GM12878 (cell line): ENCODE measurements at regions not wholly inside any gene's neighbourhood (a gene's known extent, or its start where the extent isn't known, plus 50 kb on each side); places are given as distances from the start of the nearest gene placed in this dataset. TPM values are rescaled to one million over a fixed set of nuclear protein-coding genes. Genes with fewer than 3 reads are reported as not detected.

ENCODE experiments used
- ATAC-seq: fragments of 200-7000 bp; cut with Tn5 transposase; 3 replicates; pipeline ENCODE4 v1.9.1; 2020; ENCODE audit warnings: mild to moderate bottlenecking, moderate library complexity
- BruUV-seq: library from RNA; stranded (reverse); fragments of 400-500 nt; replicated peaks from 2 replicates; lab custom pipeline; 2021; lab: Mats Ljungman, UMichigan
- CTCF ChIA-PET: fragments of 300-600 bp; sonication (Branson Sonifier 250); formaldehyde crosslinking; extraction: SDS; loops from one replicate; lab custom pipeline; 2021; ENCODE audit warnings: inconsistent platforms; lab: Yijun Ruan, JAX
- POLR2A ChIA-PET: fragments of 350-600 bp; formaldehyde crosslinking; extraction: SDS; loops from one replicate; lab custom pipeline; 2021; ENCODE audit warnings: inconsistent platforms; lab: Charles Lee
- RAD21 ChIA-PET: fragments of 300-600 bp; sonication (Branson Sonifier 250); formaldehyde crosslinking; loops from one replicate; lab custom pipeline; 2023; ENCODE audit warnings: antibody characterized with exemption; ENCODE audit not compliant: unreplicated experiment; lab: Charles Lee
- SMC1A ChIA-PET: fragments of 300-600 bp; sonication (Branson Sonifier 250); formaldehyde crosslinking; loops from one replicate; lab custom pipeline; 2023; ENCODE audit not compliant: unreplicated experiment, uncharacterized antibody; lab: Charles Lee
- DNase-seq: peaks from one replicate; pipeline ENCODE4 v3.0.0-alpha.2; 2011; ENCODE audit warnings: low read depth, low spot score
- FAIRE-seq: peaks from 3 replicates; lab custom pipeline; 2011; peaks lifted over from hg19 to GRCh38; lab: Jason Lieb, UNC
- H2AFZ ChIP-seq: 2 replicates; pipeline ENCODE4 v1.6.0; 2011; ENCODE audit warnings: low read depth, low read length, control low read depth; ENCODE audit not compliant: control insufficient read depth
- H3K27ac ChIP-seq: 2 replicates; pipeline ENCODE4 v1.5.1; 2011; ENCODE audit warnings: control low read depth; ENCODE audit not compliant: control insufficient read depth, insufficient read depth
- H3K27me3 ChIP-seq, 2 experiments: replicated peaks in 1 of 2; 2 replicates each; pipeline versions ENCODE4 v1.6.0 to v1.6.1; 2011; ENCODE audit warnings: low read length in 1 of 2; ENCODE audit not compliant: control insufficient read depth in 2 of 2, insufficient read depth in 2 of 2
- H3K36me3 ChIP-seq, 2 experiments: 2 replicates each; pipeline ENCODE4 v1.5.1; 2011; ENCODE audit warnings: low read length in 1 of 2; ENCODE audit not compliant: control insufficient read depth in 2 of 2, insufficient read depth in 2 of 2
- H3K4me1 ChIP-seq: 2 replicates; pipeline ENCODE4 v1.6.1; 2011; ENCODE audit warnings: mild to moderate bottlenecking, low read length, moderate library complexity, mixed read lengths; ENCODE audit not compliant: control insufficient read depth, insufficient read depth
- H3K4me2 ChIP-seq: 2 replicates; pipeline ENCODE4 v1.6.0; 2011; ENCODE audit warnings: control low read depth; ENCODE audit not compliant: control insufficient read depth, insufficient read depth
- H3K4me3 ChIP-seq: fragments of 200-600 bp; sonication (generic); 2 replicates; pipeline ENCODE4 v1.5.1; 2016
- H3K79me2 ChIP-seq: 2 replicates; pipeline ENCODE4 v1.6.0; 2011; ENCODE audit warnings: low read length; ENCODE audit not compliant: control insufficient read depth, insufficient read depth
- H3K9ac ChIP-seq: 2 replicates; pipeline ENCODE4 v1.8.0; 2011; ENCODE audit warnings: low read length, control low read depth, mixed read lengths; ENCODE audit not compliant: control insufficient read depth, insufficient read depth
- H3K9me3 ChIP-seq: replicated peaks from 3 replicates; pipeline ENCODE4 v1.5.1; 2011; ENCODE audit warnings: mild to moderate bottlenecking, low read length; ENCODE audit not compliant: control insufficient read depth, insufficient read depth
- H4K20me1 ChIP-seq: 2 replicates; pipeline ENCODE4 v1.6.0; 2011; ENCODE audit not compliant: control insufficient read depth, insufficient read depth
- ATF7 ChIP-seq: fragments of 450-650 bp; IDR thresholded peaks from 2 replicates; pipeline ENCODE4 v1.6.1; 2016; ENCODE audit warnings: low read depth, mild to moderate bottlenecking
- CUX1 ChIP-seq: IDR thresholded peaks from 2 replicates; pipeline ENCODE4 v1.6.1; 2012; ENCODE audit warnings: improper control_type of control experiment, low read depth, low read length; ENCODE audit not compliant: insufficient replicate concordance
- ETV6 ChIP-seq, 2 experiments: fragments of 450-650 bp in 1 of 2; IDR thresholded peaks in 1 of 2; conservative IDR thresholded peaks in 1 of 2; 2 replicates each; pipeline ENCODE4 v1.6.1; 2014; ENCODE audit warnings: antibody characterized with exemption in 1 of 2, borderline replicate concordance in 1 of 2, low read depth in 1 of 2, mild to moderate bottlenecking in 1 of 2, moderate library complexity in 1 of 2
- POLR2AphosphoS2 ChIP-seq: IDR thresholded peaks from 2 replicates; pipeline ENCODE4 v1.6.1; 2011; ENCODE audit warnings: low read depth, mild to moderate bottlenecking, low read length, improper control_type of control experiment, moderate library complexity
- POU2F2 ChIP-seq: IDR thresholded peaks from 3 replicates; pipeline ENCODE4 v1.6.1; 2011; ENCODE audit warnings: low read depth, mild to moderate bottlenecking, low read length, borderline replicate concordance
- SMAD1 ChIP-seq: fragments of 450-650 bp; IDR thresholded peaks from 2 replicates; pipeline ENCODE4 v1.6.1; 2018; ENCODE audit warnings: mild to moderate bottlenecking, low read depth; ENCODE audit not compliant: partially characterized antibody
- TAF1 ChIP-seq: IDR thresholded peaks from 2 replicates; pipeline ENCODE4 v1.6.1; 2011; ENCODE audit warnings: mild to moderate bottlenecking, low read depth, low read length, borderline replicate concordance
- YBX1 ChIP-seq: fragments of 450-650 bp; IDR thresholded peaks from 2 replicates; pipeline ENCODE4 v1.6.1; 2016; ENCODE audit warnings: antibody characterized with exemption
- ZSCAN29 ChIP-seq: fragments of 450-650 bp; IDR thresholded peaks from 2 replicates; pipeline ENCODE4 v1.6.1; 2017; ENCODE audit warnings: mild to moderate bottlenecking, moderate library complexity
- WGBS: methylation state at CpG from one replicate; pipeline ENCODE4 v1.1.6; 2016; ENCODE audit warnings: low lambda C conversion rate; ENCODE audit not compliant: insufficient replicate concordance, insufficient coverage; ENCODE audit errors: missing lambda C conversion rate; 5-methylcytosine and 5-hydroxymethylcytosine counted together
- in situ Hi-C: fragments of 300-500 bp; cut with MboI; formaldehyde crosslinking; loops from 9 replicates; pipeline ENCODE4 v1.14.3; 2018; ENCODE audit warnings: mixed read lengths
- intact Hi-C: fragments of 100-400 bp; cut with micrococcal nuclease; formaldehyde crosslinking; loops from one replicate; pipeline ENCODE4 v1.14.2; 2022; ENCODE audit not compliant: unreplicated experiment
- small RNA-seq: library from RNA; depleted of rRNA; stranded (forward); fragments of <200 nt; gene quantifications from one replicate; pipeline ENCODE3, GENCODE V24; 2014

- no peaks in the 10 kb centered on the region for H4K20me1 ChIP-seq
- FAIRE-seq (no peak), ATAC-seq (no peak), DNase-seq (no peak)
- no peaks in the 10 kb centered on the region for H3K4me1 ChIP-seq
- H3K4me2 ChIP-seq: no peak overlapping the region
- RAD21 ChIA-PET: no interaction called here
- WGBS: 28% methylated on average over 4 of the region's 5 CpGs
- H2AFZ ChIP-seq: no peak overlapping the region
- no TSS peak for BruUV-seq
- H3K4me3 ChIP-seq: no peak overlapping the region
- POLR2A ChIA-PET: no interaction called here
- no peaks in the 10 kb centered on the region; the same call in 2 of the 3 replicates for H3K9me3 ChIP-seq
- TF ChIP-seq ZSCAN29 (no peak), POU2F2 (no peak), YBX1 (no peak), SMAD1 (no peak), CUX1 (no peak), ETV6 (conservative IDR thresholded peaks at IDR 0.05 in 1 of 2, IDR thresholded peaks at IDR 0.05 in 1 of 2; ENCODE audit: borderline replicate concordance in 1 of 2, low read depth in 1 of 2) (no peak), ATF7 (no peak), POLR2AphosphoS2 (no peak), TAF1 (no peak)
- SMC1A ChIA-PET: no interaction called here
- intact Hi-C loops (no loop called here), in situ Hi-C loops (no loop called here)
- H3K36me3 ChIP-seq: no peaks in the 10 kb centered on the region
- H3K79me2 ChIP-seq: no peaks in the 10 kb centered on the region
- no peaks in the 10 kb centered on the region for H3K27me3 ChIP-seq
- no peak overlapping the region for H3K9ac ChIP-seq
- H3K27ac ChIP-seq: no peak overlapping the region
- CTCF ChIA-PET: no interaction called here
Observed at GRCh38 chr7:57399972-57400371, 50.0 kb upstream of the ZNF716 start.

Small RNAs in the stretch of these regions (small RNA-seq; reads per million reads assigned to genes)
- gene RNU7-157P: not detected
